ENCODE measurements at regions not wholly inside any gene's neighbourhood (a gene's known extent, or its start where the extent isn't known, plus 50 kb on each side); places are given as distances from the start of the nearest gene placed in this dataset.

DNA sequence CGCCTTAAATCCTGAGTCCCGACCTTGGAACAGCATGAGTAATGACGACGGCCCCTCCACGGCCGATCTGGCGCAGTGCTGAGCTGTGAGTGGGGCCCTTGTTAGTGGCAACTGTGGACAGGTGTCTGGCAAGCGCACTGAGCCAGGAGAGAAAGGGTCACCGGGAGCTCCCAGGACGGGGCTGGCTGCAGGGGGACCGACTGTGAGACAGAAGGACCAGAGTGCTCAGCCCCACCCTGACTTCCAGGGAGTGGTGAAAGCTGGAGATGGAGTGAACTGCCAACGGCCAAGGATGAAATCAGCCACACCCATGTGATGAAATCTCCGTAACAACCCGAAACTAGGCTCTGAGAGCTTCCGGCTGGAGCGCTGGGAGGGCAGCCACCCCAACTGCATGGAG, 228.6 kb downstream of the BRD1 start:
- TF ChIP-seq, protein P1, sequence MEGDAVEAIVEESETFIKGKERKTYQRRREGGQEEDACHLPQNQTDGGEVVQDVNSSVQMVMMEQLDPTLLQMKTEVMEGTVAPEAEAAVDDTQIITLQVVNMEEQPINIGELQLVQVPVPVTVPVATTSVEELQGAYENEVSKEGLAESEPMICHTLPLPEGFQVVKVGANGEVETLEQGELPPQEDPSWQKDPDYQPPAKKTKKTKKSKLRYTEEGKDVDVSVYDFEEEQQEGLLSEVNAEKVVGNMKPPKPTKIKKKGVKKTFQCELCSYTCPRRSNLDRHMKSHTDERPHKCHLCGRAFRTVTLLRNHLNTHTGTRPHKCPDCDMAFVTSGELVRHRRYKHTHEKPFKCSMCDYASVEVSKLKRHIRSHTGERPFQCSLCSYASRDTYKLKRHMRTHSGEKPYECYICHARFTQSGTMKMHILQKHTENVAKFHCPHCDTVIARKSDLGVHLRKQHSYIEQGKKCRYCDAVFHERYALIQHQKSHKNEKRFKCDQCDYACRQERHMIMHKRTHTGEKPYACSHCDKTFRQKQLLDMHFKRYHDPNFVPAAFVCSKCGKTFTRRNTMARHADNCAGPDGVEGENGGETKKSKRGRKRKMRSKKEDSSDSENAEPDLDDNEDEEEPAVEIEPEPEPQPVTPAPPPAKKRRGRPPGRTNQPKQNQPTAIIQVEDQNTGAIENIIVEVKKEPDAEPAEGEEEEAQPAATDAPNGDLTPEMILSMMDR (IDR thresholded peaks at IDR 0.05 in 8 of 11, conservative IDR thresholded peaks at IDR 0.05 in 3 of 11) = no peak
- no peak for TF ChIP-seq POLR2A (IDR thresholded peaks at IDR 0.05)

Data from spleen (tissue), 7 donors.